Endodermal cell (in vitro differentiated cells): ENCODE measurements at regions not wholly inside any gene's neighbourhood (a gene's known extent, or its start where the extent isn't known, plus 50 kb on each side); places are given as distances from the start of the nearest gene placed in this dataset.
A peak's percentile ranks its signal among the peaks of the same experiment; 100 is the strongest.

Experiments
- DNase-seq: peaks from one replicate; pipeline ENCODE4 v3.0.0-alpha.2; 2017
- H3K27ac ChIP-seq: 2 replicates; pipeline ENCODE4 v1.5.1; 2013; ENCODE audit warnings: mild to moderate bottlenecking, low read depth, low read length, moderate library complexity
- H3K27me3 ChIP-seq: 2 replicates; pipeline ENCODE4 v1.6.1; 2013; ENCODE audit warnings: mild to moderate bottlenecking, low read length, moderate library complexity; ENCODE audit not compliant: insufficient read depth, control insufficient read depth, poor library complexity, severe bottlenecking
- H3K36me3 ChIP-seq: 2 replicates; pipeline ENCODE4 v1.7.0; 2013; ENCODE audit warnings: mild to moderate bottlenecking, low read length, moderate library complexity; ENCODE audit not compliant: control insufficient read depth, insufficient read depth
- H3K4me1 ChIP-seq: one replicate; pipeline ENCODE4 v1.7.0; 2013; ENCODE audit warnings: low read length; ENCODE audit not compliant: control insufficient read depth, insufficient read depth
- H3K4me3 ChIP-seq: 2 replicates; pipeline ENCODE4 v1.5.1; 2013; ENCODE audit warnings: mild to moderate bottlenecking, low read length, moderate library complexity
- H3K9ac ChIP-seq: 2 replicates; pipeline ENCODE4 v1.6.1; 2013; ENCODE audit warnings: mild to moderate bottlenecking, low read length, moderate library complexity; ENCODE audit not compliant: poor library complexity, severe bottlenecking; ENCODE audit errors: extremely low read depth
- H3K9me3 ChIP-seq: 2 replicates; pipeline ENCODE4 v1.6.1; 2013; ENCODE audit warnings: mild to moderate bottlenecking, low read length, moderate library complexity; ENCODE audit not compliant: control insufficient read depth
- H3K27ac Mint-ChIP-seq: 2 replicates; pipeline ENCODE4 v1.8.0; 2020; ENCODE audit warnings: mixed read lengths
- H3K27me3 Mint-ChIP-seq: 2 replicates; pipeline ENCODE4 v1.8.0; 2021; ENCODE audit warnings: mild to moderate bottlenecking, mixed read lengths; ENCODE audit not compliant: insufficient read depth
- H3K36me3 Mint-ChIP-seq: 2 replicates; pipeline ENCODE4 v1.8.0; 2020; ENCODE audit warnings: low read depth, mixed read lengths
- H3K4me1 Mint-ChIP-seq: 2 replicates; pipeline ENCODE4 v1.8.0; 2020; ENCODE audit warnings: mixed read lengths
- H3K4me3 Mint-ChIP-seq: 2 replicates; pipeline ENCODE4 v1.8.0; 2020; ENCODE audit warnings: mild to moderate bottlenecking, moderate library complexity, mixed read lengths
- H3K9me3 Mint-ChIP-seq: 2 replicates; pipeline ENCODE4 v1.8.0; 2020; ENCODE audit warnings: mild to moderate bottlenecking, mixed read lengths
- CTCF ChIP-seq: fragments of 200-600 bp; sonication (generic); conservative IDR thresholded peaks from 2 replicates; pipeline ENCODE4 v1.5.0; 2021; ENCODE audit warnings: antibody characterized with exemption, mild to moderate bottlenecking
- WGBS, 2 experiments: methylation state at CpG; one replicate each; pipeline versions ENCODE4 v1.1.5 to v1.1.7; 2013; ENCODE audit warnings: missing lambda C conversion rate in 2 of 2, mixed read lengths in 1 of 2; ENCODE audit not compliant: insufficient coverage in 1 of 2, insufficient read length in 1 of 2; 5-methylcytosine and 5-hydroxymethylcytosine counted together

GRCh38 chr5:77145666-77146065 lies 58.6 kb upstream of the ZBED3 start:
- Mint-ChIP-seq H3K4me3 (no peak overlapping the region), H3K4me1 (peaks cover 5% of the 10 kb centered on the region), H3K36me3 (no peaks in the 10 kb centered on the region), H3K27me3 (no peaks in the 10 kb centered on the region), H3K27ac (no peak overlapping the region), H3K9me3 (no peaks in the 10 kb centered on the region)
- no peaks in the 10 kb centered on the region for H3K4me1 ChIP-seq
- H3K27ac ChIP-seq = no peak overlapping the region
- TF ChIP-seq CTCF = no peak
- WGBS, 2 experiments = 90% methylated on average over 1 of the region's 1 CpG
- no peak for DNase-seq
- H3K27me3 ChIP-seq = no peaks in the 10 kb centered on the region
- H3K36me3 ChIP-seq = no peaks in the 10 kb centered on the region
- H3K4me3 ChIP-seq = no peak overlapping the region
- no peak overlapping the region for H3K9ac ChIP-seq
- H3K9me3 ChIP-seq = no peaks in the 10 kb centered on the region

- no peak for DNase-seq
- Histone ChIP-seq H3K27me3 (no peaks in the 10 kb centered on the region), H3K9ac (no peak overlapping the region), H3K36me3 (no peaks in the 10 kb centered on the region), H3K4me1 (no peaks in the 10 kb centered on the region), H3K27ac (no peak overlapping the region), H3K4me3 (no peak overlapping the region), H3K9me3 (no peaks in the 10 kb centered on the region)
- no peaks in the 10 kb centered on the region for H3K36me3 Mint-ChIP-seq
- H3K4me1 Mint-ChIP-seq = peaks cover 5% of the 10 kb centered on the region
- TF ChIP-seq CTCF = no peak
- H3K27ac Mint-ChIP-seq = no peak overlapping the region
- H3K27me3 Mint-ChIP-seq = no peaks in the 10 kb centered on the region
- WGBS, 2 experiments = no CpG with 5 or more reads among the region's 1 CpG
- no peaks in the 10 kb centered on the region for H3K9me3 Mint-ChIP-seq
- H3K4me3 Mint-ChIP-seq = no peak overlapping the region
These were observed 57.7 kb upstream of the ZBED3 start for GRCh38 chr5:77144837-77145139.

- Histone ChIP-seq H3K36me3 (no peaks in the 10 kb centered on the region), H3K9ac (no peak overlapping the region), H3K9me3 (no peaks in the 10 kb centered on the region), H3K4me3 (no peak overlapping the region), H3K27ac (no peak overlapping the region), H3K4me1 (peaks cover under 1% of the 10 kb centered on the region), H3K27me3 (no peaks in the 10 kb centered on the region)
- Mint-ChIP-seq H3K27me3 (no peaks in the 10 kb centered on the region), H3K4me3 (no peak overlapping the region), H3K36me3 (no peaks in the 10 kb centered on the region), H3K27ac (no peak overlapping the region), H3K4me1 (peaks cover 7% of the 10 kb centered on the region), H3K9me3 (no peaks in the 10 kb centered on the region)
- 58 to 94% methylated on average over 9 to 14 of the region's 14 CpGs for WGBS, 2 experiments
- peak; percentile 96 for TF ChIP-seq CTCF
- peak; percentile 90 for DNase-seq
These were observed 57.1 kb upstream of the ZBED3 start for GRCh38 chr5:77143998-77144836.
